Stomach (tissue), 4 donors: ENCODE measurements at regions not wholly inside any gene's neighbourhood (a gene's known extent, or its start where the extent isn't known, plus 50 kb on each side); places are given as distances from the start of the nearest gene placed in this dataset.
"Not testable (repeated sequence)": the region's sequence is repeated elsewhere in the genome, so short reads cannot be mapped to it uniquely, and the experiment has no call there.

Source experiments
- CTCF ChIP-seq, 7 experiments: fragments of 450-650 bp in 4 of 7; fragments of 200-600 bp in 3 of 7; sonication (generic) in 3 of 7; IDR thresholded peaks; one replicate each; pipeline ENCODE4 v1.5.1; 2016 to 2019; ENCODE audit warnings: antibody characterized with exemption in 7 of 7, control low read depth in 2 of 7, mild to moderate bottlenecking in 1 of 7
- EP300 ChIP-seq: sonication (generic); formaldehyde crosslinking; IDR thresholded peaks from one replicate; pipeline ENCODE4 v1.6.1; 2017; ENCODE audit warnings: antibody characterized with exemption
- POLR2AphosphoS5 ChIP-seq, 3 donors: sonication (generic); formaldehyde crosslinking; IDR thresholded peaks; one replicate each; pipeline ENCODE4 v1.6.1; 2016; ENCODE audit warnings: antibody characterized with exemption in 3 of 3

- not testable (repeated sequence) for TF ChIP-seq CTCF (IDR thresholded peaks at IDR 0.05); POLR2AphosphoS5 (IDR thresholded peaks at IDR 0.05); EP300
Observed at GRCh38 chr1:149378462-149378861, 96.4 kb upstream of the NBPF19 start.
